ENCODE measurements at regions not wholly inside any gene's neighbourhood (a gene's known extent, or its start where the extent isn't known, plus 50 kb on each side); places are given as distances from the start of the nearest gene placed in this dataset.

GRCh38 chr5:125348936-125349831, 602.7 kb upstream of the ZNF608 start:
- no peak for DNase-seq

- DNase-seq, result no peak
These were observed 611.2 kb upstream of the ZNF608 start for GRCh38 chr5:125357660-125358059.

- DNase-seq, result no peak
These were observed 619.3 kb upstream of the ZNF608 start for GRCh38 chr5:125365747-125366146.

DNA sequence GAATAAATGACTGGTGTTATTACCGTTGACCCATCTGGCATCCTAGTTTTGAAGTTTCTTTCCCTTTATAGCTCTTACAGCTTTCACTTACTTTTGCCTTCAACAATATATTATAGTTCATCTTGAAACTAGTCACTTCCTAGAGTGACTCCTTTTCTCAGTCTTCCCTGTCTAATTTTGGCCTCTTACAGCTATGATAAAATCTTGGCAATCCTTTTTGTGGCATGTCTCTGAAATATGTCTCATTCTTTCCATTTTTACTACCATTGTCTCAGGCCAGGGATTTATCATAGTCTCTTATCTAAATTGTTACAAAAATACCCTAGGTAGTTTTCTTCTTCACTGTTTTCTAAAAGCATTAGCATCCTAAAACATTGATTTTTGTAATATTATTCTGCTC, 621.3 kb upstream of the ZNF608 start:
- no peak for DNase-seq

DNA sequence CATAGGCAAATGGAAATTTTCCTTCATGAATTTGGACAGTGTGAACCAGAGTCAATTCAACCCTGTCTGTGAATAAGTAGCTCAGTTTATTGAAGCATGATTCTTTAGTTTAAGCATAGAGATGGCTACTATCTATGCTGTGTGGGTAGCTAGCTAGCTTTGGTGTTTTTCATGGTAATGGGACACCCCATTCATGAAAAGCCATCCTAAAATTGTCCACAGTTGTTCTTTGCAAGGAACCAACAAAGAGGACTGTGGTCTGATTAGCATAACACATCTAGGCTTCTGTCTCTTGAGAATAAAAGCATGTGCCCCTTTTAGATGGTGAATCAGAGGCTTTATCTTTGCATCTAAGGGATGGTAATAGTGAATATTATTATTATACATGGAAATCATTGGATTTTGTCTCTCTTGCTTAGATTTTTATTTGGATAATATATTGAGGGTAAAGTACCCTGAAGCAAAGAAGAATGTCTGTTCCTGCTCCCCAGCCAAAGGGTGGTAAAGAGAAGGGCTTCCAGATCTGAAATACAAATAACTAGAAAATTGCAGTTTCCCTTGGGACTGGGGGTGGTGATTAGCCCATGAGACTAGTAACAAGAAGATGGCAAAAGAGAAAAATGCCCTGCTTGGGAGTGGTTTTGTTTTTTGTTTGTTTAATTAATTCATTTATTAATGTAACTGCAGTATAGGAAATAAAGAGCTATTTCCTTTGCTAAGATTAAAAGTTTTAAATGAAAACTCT, 624.2 kb upstream of the ZNF608 start:
- no peak for DNase-seq

- DNase-seq, result no peak
These were observed 626.5 kb upstream of the ZNF608 start for GRCh38 chr5:125372694-125373631.

DNA sequence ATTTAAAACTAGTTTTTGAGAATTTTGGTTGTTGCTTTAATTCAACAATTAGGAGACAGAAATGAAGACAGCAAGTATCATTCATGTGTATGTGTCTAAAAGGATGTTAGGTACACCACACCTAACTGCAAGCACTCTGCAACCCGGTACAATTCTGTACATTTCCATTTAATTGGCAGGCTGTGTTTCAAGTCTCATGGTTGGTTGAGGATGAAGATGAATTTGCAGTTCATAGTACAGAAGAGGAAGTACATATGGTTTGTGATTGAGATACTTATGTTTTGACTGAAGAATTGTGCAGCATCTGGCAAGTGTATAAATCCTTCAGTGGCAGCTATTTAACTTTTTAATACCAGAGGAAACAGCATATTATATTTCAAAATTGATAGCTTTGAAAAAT, 628.7 kb upstream of the ZNF608 start:
- no peak for DNase-seq

DNA sequence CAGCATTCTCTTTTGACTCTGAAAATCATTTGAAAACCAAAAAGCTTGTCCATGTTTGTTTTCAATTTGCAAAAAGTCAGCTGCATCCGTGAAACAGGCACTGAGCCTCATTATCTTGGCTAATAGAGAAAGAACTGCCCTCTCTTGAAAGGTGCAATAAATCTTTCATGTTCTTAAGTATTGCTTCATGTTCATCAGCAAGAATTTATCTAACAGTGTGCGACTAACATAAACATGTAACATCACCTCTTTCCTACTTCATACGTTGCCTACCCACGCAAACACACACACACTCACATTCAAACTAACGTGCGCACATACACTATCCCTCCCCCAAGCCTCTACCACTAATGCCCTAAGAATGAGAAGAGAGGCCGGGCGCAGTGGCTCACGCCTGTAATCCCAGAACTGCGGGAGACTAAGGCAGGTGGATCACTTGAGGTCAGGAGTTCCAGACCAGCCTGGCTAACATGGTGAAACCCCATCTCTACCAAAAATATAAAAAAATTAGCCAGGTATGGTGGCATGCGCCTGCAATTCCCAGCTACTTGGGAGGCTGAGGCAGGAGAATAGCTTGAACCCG, 629.7 kb upstream of the ZNF608 start:
- no peak for DNase-seq

GRCh38 chr5:125377141-125377540, 630.7 kb upstream of the ZNF608 start:
- no peak for DNase-seq

DNA sequence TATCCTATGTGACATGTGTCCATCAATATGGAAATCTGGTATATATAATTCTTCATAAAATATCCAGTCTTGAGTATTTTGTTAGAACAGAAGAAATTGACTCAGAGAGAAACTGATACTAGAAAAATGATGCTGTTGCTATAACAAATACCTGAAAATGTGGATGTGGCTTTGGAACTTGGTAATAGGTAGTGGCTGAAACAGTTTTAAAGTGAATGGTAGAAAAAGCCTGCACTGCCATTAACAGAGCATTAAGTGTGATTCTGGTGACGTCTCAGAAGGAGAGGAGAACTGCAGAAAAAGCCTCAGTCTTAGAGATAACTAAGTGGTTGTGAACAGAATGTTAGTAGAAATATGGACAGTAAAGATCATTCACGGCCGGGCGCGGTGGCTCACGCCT, 634.9 kb upstream of the ZNF608 start:
- DNase-seq, result no peak

GRCh38 chr5:125384071-125384470, 637.6 kb upstream of the ZNF608 start:
- DNase-seq, result no peak

- no peak for DNase-seq
These were observed 643.9 kb upstream of the ZNF608 start for GRCh38 chr5:125390326-125390725.

GRCh38 chr5:125393221-125393815, 646.9 kb upstream of the ZNF608 start:
- DNase-seq, result no peak

DNA sequence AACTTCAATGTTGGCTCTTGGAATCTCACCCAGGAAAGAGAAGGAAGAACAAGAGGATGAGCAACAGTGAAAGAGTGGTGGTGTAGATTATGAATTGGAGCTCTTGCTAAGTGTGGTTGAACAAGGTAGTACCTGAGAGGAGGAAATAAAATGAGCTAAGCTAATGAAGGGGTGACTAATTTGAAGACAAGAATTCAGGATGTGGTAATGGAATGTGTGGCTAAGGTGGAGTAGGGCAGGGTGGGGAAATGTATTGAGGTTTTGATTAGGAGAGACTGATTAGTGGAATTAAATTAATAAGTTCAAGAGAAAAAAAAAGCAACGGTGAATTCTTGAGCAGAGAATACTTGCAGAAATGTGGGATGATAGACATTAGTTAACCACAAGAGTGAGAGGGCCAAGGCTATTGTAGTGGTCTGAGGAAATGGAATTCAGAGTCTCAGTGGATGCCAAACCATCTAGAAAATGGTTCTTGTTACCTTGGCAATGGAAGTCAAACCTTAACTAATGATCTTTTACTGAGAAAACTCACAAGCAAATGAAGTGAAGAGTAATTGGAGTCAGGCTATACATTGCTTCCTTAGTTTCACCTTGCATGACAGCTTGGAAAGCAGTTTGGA, 648.3 kb upstream of the ZNF608 start:
- no peak for DNase-seq

DNA sequence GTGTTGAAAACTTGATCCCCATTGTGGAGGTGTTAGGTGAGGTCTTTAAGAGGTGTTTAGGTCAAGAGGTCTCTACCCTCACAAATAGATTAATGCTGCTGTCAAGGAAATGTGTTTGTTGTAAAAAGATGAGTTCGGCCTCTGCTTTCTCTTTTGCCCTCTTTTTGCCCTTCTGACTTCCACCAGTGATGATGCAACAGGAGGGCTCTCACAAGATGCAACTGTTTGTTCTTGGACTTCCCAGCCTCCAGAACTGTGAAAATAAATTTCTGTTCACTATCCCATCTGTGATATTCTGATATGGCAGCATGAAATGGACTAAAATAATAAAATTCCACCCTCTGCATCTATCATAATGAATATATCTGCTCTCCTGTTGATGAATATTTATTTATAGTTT, 650.0 kb upstream of the ZNF608 start:
- no peak for DNase-seq

GRCh38 chr5:125398466-125398865, 652.0 kb upstream of the ZNF608 start:
- DNase-seq, result no peak

DNA sequence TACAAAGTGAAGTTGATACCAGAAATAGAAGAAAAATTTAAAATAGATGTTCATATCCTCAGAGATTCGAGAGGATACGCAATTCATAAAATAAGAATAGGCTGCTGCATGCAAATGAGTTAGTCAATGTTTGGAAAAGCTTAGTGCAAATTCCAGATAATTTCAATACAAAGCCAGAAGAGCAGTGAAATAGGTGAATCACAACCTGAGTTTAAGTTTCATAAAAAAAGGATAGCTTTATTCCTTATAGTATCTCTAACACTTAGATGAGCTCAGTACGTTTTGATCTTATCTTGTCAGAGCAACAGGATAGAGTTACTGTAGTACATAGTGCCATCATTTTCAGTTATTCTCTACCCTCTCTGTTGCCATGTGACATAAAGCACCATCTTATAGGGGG, 653.4 kb upstream of the ZNF608 start:
- no peak for DNase-seq

DNA sequence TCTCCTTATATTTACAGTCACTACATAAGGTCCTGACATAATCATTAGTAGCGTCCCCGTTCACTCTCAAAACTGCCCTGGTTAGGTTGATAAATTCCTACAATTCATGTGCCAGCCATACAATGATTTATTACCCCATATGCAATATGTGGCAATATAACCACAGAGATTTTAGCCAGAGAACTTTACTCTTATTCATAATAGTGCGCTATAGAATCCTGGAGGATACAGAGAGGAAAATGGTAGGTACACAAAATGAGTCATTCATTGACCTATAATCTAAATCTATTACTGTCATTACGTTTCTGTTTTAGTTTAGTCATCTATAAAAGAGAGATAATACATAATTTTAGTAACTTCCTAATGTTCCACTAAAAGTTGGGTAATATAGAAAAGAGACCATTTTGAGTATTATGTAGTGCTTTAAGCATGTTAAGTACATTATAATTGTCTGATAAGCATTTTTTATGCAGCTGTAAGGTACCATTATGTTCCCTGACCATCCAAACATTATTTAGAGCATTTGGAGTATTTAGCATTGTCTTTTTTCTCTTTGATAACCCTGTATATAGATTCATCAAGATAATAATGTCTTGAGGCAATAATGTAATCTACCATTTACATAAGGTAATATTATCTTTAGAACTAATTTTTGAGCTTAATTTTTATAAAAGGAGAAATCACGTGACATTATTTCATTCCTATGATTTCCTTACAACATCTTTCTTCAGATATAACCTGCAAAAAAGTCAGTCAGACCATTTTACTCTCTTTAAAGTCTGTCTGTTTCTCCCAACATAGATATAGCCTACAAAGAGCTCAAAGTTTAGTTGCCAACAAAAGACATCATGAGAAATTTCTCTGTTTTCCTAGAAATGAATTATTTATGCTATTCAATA, 655.5 kb upstream of the ZNF608 start:
- no peak for DNase-seq

DNA sequence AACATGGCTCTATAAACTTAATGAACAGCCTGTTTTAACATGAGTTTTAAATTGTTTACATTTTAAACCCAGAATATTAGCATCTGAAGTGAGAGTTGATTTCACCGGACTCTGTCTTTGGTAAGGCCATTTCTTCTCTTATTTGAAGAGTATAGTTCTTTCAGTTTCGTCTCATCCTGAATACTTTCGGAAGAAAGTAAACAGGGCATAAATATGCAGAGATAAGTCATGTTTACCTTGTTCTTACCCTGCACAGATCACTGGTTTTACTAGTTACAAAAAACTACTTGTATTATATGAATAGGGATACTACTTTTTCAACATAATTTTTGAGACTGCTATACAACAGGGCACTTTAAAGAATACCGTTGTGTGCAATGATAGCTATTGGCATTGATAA, 656.3 kb upstream of the ZNF608 start:
- DNase-seq, result no peak

GRCh38 chr5:125404056-125404455, 657.6 kb upstream of the ZNF608 start:
- no peak for DNase-seq

Measured in activated CD4-positive, alpha-beta T cell treated with anti-CD3 and anti-CD28 coated beads, Interleukin-2, amount 50 U/mL, for 48 hours (primary cell).